ENCODE measurements at regions not wholly inside any gene's neighbourhood (a gene's known extent, or its start where the extent isn't known, plus 50 kb on each side); places are given as distances from the start of the nearest gene placed in this dataset.

DNA sequence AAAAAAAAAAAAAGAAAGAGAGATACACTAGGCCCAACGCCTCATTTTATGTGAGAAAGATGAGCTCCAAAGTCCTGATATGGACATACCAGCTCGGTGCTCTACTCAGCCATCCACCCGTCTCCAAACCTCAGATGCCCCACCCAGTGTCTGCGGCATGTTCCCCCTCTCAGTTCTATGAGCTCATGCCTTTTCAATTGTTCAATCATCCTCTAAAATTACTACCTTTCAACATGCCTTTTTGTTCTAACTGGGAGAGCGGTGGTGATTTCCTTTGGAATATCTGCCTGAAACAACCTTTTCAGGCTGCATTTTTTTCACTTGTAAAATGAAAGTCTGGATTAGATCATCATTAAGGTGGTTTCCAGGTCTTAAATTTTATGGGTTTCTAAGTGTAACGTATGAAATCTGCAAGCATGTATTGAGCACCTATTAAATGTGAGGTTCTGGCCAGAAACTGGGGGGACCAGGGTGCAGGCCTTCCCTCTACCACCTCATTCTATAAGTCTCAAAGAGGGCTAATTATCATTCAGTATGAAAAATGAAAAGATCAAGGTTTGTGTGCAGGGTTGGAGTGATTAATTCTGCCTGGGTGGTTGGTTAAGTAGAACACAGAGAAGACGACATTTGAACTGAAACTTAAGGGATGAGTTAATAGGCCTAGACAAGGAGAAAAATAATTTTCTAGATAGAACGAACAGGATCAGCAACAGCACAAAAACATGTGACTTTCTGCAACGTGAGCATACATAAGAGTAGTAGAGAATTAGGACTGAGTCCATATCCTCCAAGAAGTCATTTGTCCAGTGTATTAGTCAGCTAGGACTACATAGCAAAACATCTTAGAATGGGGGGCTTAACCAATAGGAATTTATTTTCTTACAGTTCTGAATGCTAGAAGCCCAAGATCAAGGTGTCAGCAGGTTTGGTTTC is 87.4 kb upstream of the GLS start:
- peak overlapping the region; percentile 86 for H3K27ac Mint-ChIP-seq
- H3K4me3 Mint-ChIP-seq, result peak overlapping the region; percentile 6
- H3K27me3 Mint-ChIP-seq, result no peaks in the 10 kb centered on the region
- peaks cover 58% of the 10 kb centered on the region for H3K4me1 Mint-ChIP-seq
- peaks cover 2% of the 10 kb centered on the region for H3K9me3 Mint-ChIP-seq
- H3K36me3 Mint-ChIP-seq, result peaks cover 6% of the 10 kb centered on the region
- no peak for DNase-seq

DNA sequence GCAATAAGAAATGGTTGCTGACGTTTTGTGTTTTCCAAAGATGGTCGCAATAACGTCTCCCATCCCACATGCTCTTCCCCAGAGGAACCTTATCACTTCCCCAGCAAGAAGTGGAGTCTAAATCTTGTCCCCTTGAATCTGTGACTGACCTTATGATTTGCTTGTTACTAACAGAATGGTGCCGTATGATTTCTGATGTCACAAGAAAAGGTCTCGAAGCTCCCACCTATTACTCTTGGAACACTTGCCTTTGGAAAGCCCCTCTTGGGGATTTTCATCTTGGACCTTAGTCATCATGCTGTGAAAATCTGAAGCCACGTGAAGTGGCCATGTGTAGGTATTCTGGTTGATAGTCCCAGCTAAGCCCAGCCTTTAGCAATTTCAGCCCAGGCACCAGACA is 86.2 kb upstream of the GLS start:
- no peak overlapping the region for H3K4me3 Mint-ChIP-seq
- no peaks in the 10 kb centered on the region for H3K27me3 Mint-ChIP-seq
- peaks cover 6% of the 10 kb centered on the region for H3K36me3 Mint-ChIP-seq
- peaks cover 2% of the 10 kb centered on the region for H3K9me3 Mint-ChIP-seq
- peak overlapping the region; percentile 86 for H3K27ac Mint-ChIP-seq
- peak; percentile 12 for DNase-seq
- H3K4me1 Mint-ChIP-seq, result peaks cover 53% of the 10 kb centered on the region

DNA sequence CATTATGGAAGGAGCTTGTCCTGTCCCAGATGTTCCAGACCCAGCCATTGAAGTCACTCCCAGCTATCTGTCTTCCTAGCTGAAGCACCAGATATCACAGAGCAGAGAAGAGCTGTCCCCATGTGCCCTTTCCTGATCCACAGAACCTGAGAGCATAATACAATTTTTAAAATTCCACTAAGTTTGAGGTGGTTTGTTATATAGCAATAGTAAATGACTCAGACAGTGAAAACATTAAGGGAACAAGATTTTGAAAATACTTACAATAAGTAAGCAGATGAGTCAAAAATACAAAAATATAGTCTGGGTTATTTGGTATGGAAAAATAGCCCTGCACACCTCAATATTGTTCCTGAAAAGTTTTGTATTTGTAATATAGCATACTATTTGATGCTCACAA is 85.8 kb upstream of the GLS start:
- DNase-seq, result no peak
- H3K36me3 Mint-ChIP-seq, result peaks cover 6% of the 10 kb centered on the region
- peaks cover 2% of the 10 kb centered on the region for H3K9me3 Mint-ChIP-seq
- H3K4me1 Mint-ChIP-seq, result peaks cover 49% of the 10 kb centered on the region
- H3K4me3 Mint-ChIP-seq, result no peak overlapping the region
- peak overlapping the region; percentile 86 for H3K27ac Mint-ChIP-seq
- H3K27me3 Mint-ChIP-seq, result no peaks in the 10 kb centered on the region

DNA sequence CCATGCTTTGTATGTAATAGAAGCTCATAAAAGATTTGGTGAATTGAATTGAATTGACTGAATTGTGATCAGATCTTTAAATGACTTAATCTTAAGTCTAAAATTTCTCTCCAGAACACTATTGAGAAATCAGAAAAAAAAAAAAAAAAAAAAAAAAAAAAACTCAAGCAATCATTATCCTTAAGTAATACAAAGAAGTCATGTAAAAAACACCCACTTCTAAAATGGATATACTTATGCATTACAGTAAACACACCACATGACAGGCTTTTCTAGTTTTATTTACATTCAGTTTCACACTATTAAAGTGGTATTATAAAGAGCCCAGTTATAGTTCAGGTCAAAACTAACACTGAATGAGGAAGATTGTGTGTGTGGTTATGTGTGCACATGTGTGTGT is 84.9 kb upstream of the GLS start:
- H3K27me3 Mint-ChIP-seq, result no peaks in the 10 kb centered on the region
- H3K36me3 Mint-ChIP-seq, result peaks cover 6% of the 10 kb centered on the region
- DNase-seq, result no peak
- H3K27ac Mint-ChIP-seq, result no peak overlapping the region
- H3K9me3 Mint-ChIP-seq, result peaks cover 2% of the 10 kb centered on the region
- no peak overlapping the region for H3K4me3 Mint-ChIP-seq
- peaks cover 41% of the 10 kb centered on the region for H3K4me1 Mint-ChIP-seq

DNA sequence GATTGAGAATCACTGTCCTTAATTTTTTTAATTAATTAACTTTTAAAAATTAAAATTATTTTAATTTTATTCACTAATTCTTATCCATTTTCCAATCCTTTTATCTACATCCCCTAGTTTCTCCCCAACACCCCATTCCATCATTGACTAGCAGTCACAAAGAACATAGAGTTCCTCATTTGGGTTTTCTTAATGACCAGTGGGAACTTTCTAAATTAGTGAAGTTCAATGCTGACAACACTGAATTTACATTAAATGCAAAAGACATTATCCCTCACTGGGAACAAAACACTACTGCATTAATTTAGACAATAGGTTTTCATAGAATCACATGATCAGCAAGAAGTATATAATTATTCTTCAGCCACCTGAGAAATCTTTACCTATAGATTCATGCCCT is 80.6 kb upstream of the GLS start:
- Mint-ChIP-seq H3K9me3 (no peaks in the 10 kb centered on the region), H3K27me3 (no peaks in the 10 kb centered on the region), H3K27ac (no peak overlapping the region), H3K36me3 (no peaks in the 10 kb centered on the region), H3K4me3 (no peak overlapping the region), H3K4me1 (peaks cover under 1% of the 10 kb centered on the region)
- no peak for DNase-seq

DNA sequence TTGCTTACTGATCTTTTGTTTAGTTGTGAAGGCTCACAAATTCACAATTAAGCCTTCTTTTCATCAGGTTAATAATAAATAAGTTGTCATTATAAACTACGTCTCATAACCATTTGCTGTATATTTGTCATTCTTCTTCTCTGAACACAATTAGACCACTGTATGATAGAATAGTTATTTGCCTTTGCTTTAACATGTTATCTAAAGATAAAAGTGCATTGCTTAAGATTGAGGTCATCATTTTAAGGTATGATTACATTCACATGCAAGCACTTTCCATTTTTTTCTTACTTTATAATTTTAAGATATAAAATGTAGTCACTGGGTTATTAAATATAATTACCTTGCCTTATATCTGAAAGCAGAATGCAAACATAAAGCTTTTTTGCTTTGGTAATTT is 80.1 kb upstream of the GLS start:
- Mint-ChIP-seq H3K27me3 (no peaks in the 10 kb centered on the region), H3K4me1 (no peaks in the 10 kb centered on the region), H3K4me3 (no peak overlapping the region), H3K9me3 (no peaks in the 10 kb centered on the region), H3K27ac (no peak overlapping the region), H3K36me3 (no peaks in the 10 kb centered on the region)
- DNase-seq, result no peak

DNA sequence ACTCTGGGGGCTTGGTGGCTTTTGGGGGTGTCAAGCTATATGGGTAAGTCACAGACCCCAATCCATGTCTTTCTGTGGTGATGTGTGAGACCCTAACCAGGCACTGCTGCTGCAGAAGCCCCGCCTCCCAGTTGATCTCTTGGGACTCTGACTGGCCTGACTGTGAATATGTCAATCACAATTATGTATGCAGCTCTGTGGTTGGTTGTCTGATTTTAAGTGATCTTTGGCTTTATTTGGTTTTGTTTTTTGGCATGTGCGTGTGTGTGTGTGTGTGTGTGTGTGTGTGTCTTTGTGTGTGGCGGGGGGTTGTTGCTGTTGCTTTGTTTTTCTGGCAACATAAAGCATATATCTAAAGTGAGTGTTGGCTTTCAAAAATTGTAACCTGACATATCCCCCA is 78.5 kb upstream of the GLS start:
- Mint-ChIP-seq H3K4me3 (no peak overlapping the region), H3K9me3 (no peaks in the 10 kb centered on the region), H3K27me3 (no peaks in the 10 kb centered on the region), H3K27ac (no peak overlapping the region), H3K36me3 (no peaks in the 10 kb centered on the region), H3K4me1 (no peaks in the 10 kb centered on the region)
- DNase-seq, result no peak

DNA sequence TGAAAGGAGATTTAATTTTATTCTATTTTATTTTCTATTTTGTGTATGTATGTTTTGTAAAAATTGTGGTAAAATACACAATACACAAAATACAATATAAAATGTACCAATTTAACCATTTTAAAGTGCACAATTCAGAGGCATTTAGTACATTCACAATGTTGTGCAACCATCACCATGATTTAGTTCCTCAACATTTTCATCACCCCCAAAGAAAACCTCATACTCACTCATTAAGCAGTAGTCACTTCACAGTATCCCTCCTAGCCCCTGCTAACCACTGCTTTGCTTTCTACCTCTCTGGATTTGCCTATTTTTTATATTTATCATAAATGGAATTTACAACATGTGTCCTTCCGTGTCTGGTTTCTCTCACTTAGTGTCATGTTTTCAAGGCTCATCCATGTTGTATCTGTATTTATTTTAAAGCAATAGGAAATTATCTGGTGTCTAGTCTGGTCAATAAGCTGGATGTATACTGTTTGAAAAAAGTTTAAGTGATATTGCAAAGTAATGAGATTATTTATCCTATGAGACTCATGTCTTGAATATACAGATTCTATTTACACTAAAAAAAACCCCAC is 77.9 kb upstream of the GLS start:
- no peak overlapping the region for H3K4me3 Mint-ChIP-seq
- no peaks in the 10 kb centered on the region for H3K27me3 Mint-ChIP-seq
- no peak overlapping the region for H3K27ac Mint-ChIP-seq
- no peaks in the 10 kb centered on the region for H3K9me3 Mint-ChIP-seq
- DNase-seq, result no peak
- H3K36me3 Mint-ChIP-seq, result no peaks in the 10 kb centered on the region
- peaks cover 4% of the 10 kb centered on the region for H3K4me1 Mint-ChIP-seq

DNA sequence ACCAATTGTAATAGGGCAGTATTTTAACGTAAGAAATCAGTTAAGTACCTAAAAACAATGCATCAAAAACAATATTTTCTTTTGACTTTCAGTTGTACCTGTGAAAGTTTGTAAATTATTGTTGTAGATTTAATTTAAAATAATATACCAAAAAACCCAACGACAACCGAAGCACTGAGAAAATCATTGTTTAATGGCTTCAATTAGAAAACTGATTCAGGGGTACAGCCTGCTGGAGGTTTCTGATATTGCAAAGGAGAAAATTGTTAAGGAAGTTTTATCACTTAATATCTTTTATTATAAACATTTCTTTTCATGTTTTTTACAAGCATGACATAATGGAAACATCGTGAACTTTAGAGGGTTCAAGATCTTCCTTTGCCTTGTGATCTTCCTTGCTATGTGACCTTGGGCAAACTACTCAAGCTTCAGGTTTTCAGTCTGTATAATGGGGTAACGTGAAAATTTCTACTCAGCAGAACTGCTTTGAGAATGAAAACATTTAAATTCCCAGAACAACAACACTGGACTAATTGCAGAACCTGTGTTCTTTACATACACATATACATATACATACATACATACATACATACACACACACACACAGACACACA is 76.3 kb upstream of the GLS start:
- Mint-ChIP-seq H3K27me3 (no peaks in the 10 kb centered on the region), H3K27ac (no peak overlapping the region), H3K4me1 (peaks cover 6% of the 10 kb centered on the region), H3K9me3 (no peaks in the 10 kb centered on the region), H3K36me3 (no peaks in the 10 kb centered on the region), H3K4me3 (no peak overlapping the region)
- DNase-seq, result no peak

DNA sequence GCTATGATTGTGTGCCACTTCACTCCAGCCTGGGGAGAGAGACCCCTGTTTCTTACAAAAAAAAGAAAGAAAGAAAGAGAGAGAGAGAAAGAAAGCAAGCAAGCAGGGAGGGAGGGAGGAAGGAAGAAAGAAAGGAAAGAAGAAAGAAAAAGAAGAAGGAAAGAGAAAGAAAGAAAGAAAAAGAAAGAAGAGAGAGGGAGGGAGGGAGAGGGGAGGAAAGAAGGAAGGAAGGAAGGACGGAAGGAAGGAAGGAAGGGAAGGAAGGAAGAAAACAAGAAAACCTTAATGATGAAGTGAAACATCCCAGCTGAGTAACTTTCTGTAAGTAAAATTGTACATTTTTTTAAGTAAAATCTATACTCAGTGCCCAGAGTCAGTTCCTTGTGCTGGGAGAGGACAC is 75.5 kb upstream of the GLS start:
- Mint-ChIP-seq H3K27ac (no peak overlapping the region), H3K4me3 (no peak overlapping the region)

DNA sequence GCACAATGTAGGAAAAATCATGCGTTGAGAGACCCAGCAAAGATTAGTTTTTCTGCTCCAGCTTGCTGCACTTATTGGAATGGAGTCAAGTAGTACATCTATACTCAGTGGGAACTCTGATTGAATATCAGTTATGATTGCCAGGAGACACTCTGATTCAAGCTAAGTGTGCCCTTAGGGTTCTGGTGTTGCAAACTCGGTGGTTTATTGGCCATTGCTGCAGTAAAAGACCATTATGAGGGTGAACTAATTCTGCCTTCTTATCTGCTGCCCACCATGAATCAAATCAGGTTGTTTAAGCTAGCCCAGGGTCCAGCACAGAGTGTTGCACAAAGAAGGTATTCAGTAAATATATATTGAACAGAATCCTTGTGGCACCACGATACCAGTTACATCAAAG is 74.8 kb upstream of the GLS start:
- H3K36me3 Mint-ChIP-seq, result no peaks in the 10 kb centered on the region
- H3K27me3 Mint-ChIP-seq, result no peaks in the 10 kb centered on the region
- peaks cover 13% of the 10 kb centered on the region for H3K4me1 Mint-ChIP-seq
- DNase-seq, result no peak
- no peak overlapping the region for H3K27ac Mint-ChIP-seq
- no peaks in the 10 kb centered on the region for H3K9me3 Mint-ChIP-seq
- H3K4me3 Mint-ChIP-seq, result no peak overlapping the region

More for the DNA sequence above, 75.5 kb upstream of the GLS start:
- Mint-ChIP-seq H3K9me3 (no peaks in the 10 kb centered on the region), H3K36me3 (no peaks in the 10 kb centered on the region), H3K4me1 (peaks cover 12% of the 10 kb centered on the region), H3K27me3 (no peaks in the 10 kb centered on the region)
- no peak for DNase-seq

DNA sequence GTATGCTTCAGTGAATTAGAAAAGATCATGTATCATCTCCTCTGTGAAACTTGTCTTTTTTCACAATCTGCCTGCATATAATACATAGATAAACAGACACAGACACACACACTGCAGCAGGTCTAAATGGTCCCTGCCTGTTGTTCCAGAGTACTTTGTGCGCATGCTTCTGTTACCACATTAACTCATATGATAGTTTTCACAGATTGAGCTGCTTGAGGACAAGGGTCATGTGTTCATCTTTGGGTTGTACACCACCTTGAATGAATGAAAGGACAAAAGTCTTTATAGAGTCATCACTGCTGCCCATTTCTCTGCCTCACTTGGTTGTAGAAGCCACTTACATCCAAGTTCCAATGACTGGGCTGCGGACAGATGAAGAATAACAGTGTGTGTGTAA is 72.7 kb upstream of the GLS start:
- no peaks in the 10 kb centered on the region for H3K36me3 Mint-ChIP-seq
- no peaks in the 10 kb centered on the region for H3K27me3 Mint-ChIP-seq
- peaks cover 13% of the 10 kb centered on the region for H3K4me1 Mint-ChIP-seq

DNA sequence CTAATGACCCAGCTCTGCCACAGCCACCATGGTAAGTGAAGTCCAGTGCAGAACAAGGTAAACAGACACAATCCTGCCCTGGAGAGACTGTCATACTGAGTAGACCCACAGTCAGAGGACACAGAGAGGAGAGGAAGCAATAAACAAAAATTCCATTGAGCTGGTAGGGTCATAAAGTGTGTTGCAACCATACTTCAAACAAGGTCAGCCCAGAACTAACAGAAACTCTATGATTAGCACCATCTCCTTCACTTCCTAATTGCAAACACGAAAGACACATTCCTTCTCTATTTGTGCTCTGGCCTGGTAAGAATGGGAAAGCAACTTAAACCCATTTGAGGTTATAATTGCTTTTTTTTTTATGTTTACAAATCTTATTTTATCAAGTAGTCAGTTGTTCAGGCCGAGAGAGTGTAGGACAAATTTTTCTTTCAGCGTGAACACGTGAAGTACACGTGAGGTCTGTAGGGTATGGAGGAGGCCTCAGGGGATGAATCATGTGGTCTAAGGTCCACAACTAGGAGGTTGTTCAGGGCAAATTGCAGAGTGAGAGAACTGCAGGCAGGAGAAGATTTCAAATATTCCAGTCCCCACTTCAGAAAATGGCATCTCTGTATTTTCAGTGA is 71.4 kb upstream of the GLS start:
- Mint-ChIP-seq H3K36me3 (peaks cover under 1% of the 10 kb centered on the region), H3K4me3 (no peak overlapping the region), H3K9me3 (no peaks in the 10 kb centered on the region), H3K27ac (no peak overlapping the region), H3K27me3 (no peaks in the 10 kb centered on the region), H3K4me1 (peaks cover 13% of the 10 kb centered on the region)
- DNase-seq, result no peak

More for the DNA sequence above, 72.7 kb upstream of the GLS start:
- Mint-ChIP-seq H3K27ac (no peak overlapping the region), H3K4me3 (no peak overlapping the region), H3K9me3 (no peaks in the 10 kb centered on the region)
- no peak for DNase-seq

DNA sequence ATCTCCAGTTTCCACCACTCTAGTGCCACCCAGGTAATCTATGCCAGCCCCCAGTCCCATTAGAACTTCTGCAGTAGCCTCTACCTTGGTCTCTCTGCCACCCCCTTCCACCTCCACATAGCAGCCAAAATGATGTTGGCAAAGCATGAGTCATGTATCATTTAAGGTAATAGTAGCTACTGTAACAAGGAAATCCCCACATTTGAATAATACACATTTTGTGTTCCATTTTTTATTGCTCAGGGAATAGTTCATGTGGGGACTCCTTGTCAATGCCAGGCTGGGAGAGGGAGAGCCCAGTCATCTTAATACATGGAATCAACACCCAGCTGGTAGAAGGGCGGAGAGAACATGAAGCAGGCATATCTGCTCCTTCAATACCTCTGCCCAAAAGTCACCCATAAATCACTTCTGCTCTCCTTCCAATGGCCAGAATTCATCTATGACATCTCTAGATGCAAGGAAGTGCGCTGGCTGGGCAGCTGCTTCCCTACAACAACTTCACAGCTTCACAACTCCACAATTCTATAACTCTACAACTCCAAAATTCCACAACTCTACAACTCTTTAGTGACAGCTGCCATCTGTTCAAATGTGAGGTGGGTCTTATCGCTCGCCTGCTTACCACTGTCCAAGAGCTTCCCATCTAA is 70.6 kb upstream of the GLS start:
- peaks cover 2% of the 10 kb centered on the region for H3K36me3 Mint-ChIP-seq
- H3K27ac Mint-ChIP-seq, result no peak overlapping the region
- H3K4me3 Mint-ChIP-seq, result no peak overlapping the region
- no peaks in the 10 kb centered on the region for H3K9me3 Mint-ChIP-seq
- H3K4me1 Mint-ChIP-seq, result peaks cover 13% of the 10 kb centered on the region
- H3K27me3 Mint-ChIP-seq, result no peaks in the 10 kb centered on the region
- DNase-seq, result no peak

Measured in activated naive CD8-positive, alpha-beta T cell treated with anti-CD3 and anti-CD28 coated beads for 36 hours (primary cell).